Neural cell (in vitro differentiated cells): ENCODE measurements at regions not wholly inside any gene's neighbourhood (a gene's known extent, or its start where the extent isn't known, plus 50 kb on each side); places are given as distances from the start of the nearest gene placed in this dataset.
"Not testable (repeated sequence)": the region's sequence is repeated elsewhere in the genome, so short reads cannot be mapped to it uniquely, and the experiment has no call there.

Source experiments
- H2AFZ ChIP-seq: fragments of 200-600, 300-800 bp; sonication (generic), shearing (Covaris generic); 2 replicates; pipeline ENCODE4 v1.6.0; 2014; ENCODE audit warnings: low read depth, mild to moderate bottlenecking, antibody characterized with exemption, low read length, moderate library complexity
- H3F3A ChIP-seq: fragments of 200-600 bp; shearing (Covaris generic); 2 replicates; pipeline ENCODE4 v1.6.1; 2016; ENCODE audit warnings: mild to moderate bottlenecking, moderate library complexity, mixed read lengths, antibody characterized with exemption, low read length; ENCODE audit not compliant: insufficient read depth, poor library complexity, severe bottlenecking
- H3K27ac ChIP-seq: fragments of 200-600, 300-800 bp; sonication (generic), shearing (Covaris generic); 2 replicates; pipeline ENCODE4 v1.5.1; 2014; ENCODE audit warnings: mild to moderate bottlenecking, low read length, moderate library complexity
- H3K27me3 ChIP-seq: fragments of 300-800, 200-600 bp; sonication (generic), shearing (Covaris generic); 2 replicates; pipeline ENCODE4 v1.6.0; 2014; ENCODE audit warnings: mild to moderate bottlenecking, low read depth, low read length, moderate library complexity; ENCODE audit not compliant: insufficient read depth
- H3K36me3 ChIP-seq: fragments of 300-800, 200-600 bp; sonication (generic), shearing (Covaris generic); 2 replicates; pipeline ENCODE4 v1.5.1; 2014; ENCODE audit warnings: mild to moderate bottlenecking, antibody characterized with exemption, low read length, moderate library complexity; ENCODE audit not compliant: insufficient read depth
- H3K4me2 ChIP-seq: fragments of 300-800, 200-600 bp; sonication (generic), shearing (Covaris generic); 2 replicates; pipeline ENCODE4 v1.6.0; 2014; ENCODE audit warnings: mild to moderate bottlenecking, low read length
- H3K4me3 ChIP-seq: fragments of 300-800, 200-600 bp; sonication (generic), shearing (Covaris generic); 2 replicates; pipeline ENCODE4 v1.5.1; 2014; ENCODE audit warnings: mild to moderate bottlenecking, low read length, moderate library complexity
- H3K79me2 ChIP-seq: fragments of 200-600 bp; shearing (Covaris generic); replicated peaks from 2 replicates; pipeline ENCODE4 v1.6.0; 2014; ENCODE audit warnings: mild to moderate bottlenecking, low read length, moderate library complexity; ENCODE audit not compliant: insufficient read depth
- H3K9ac ChIP-seq: fragments of 300-800, 200-600 bp; sonication (generic), shearing (Covaris generic); 2 replicates; pipeline ENCODE4 v1.6.1; 2016; ENCODE audit warnings: mild to moderate bottlenecking, low read length, mixed read lengths
- H3K9me2 ChIP-seq: fragments of 200-600 bp; shearing (Covaris generic); 2 replicates; pipeline ENCODE4 v1.6.1; 2016; ENCODE audit warnings: mild to moderate bottlenecking, low read length, mixed read lengths; ENCODE audit not compliant: insufficient read depth
- H3K9me3 ChIP-seq: fragments of 200-600, 300-800 bp; sonication (generic), shearing (Covaris generic); 2 replicates; pipeline ENCODE4 v1.6.1; 2016; ENCODE audit warnings: mild to moderate bottlenecking, mixed run types, low read length, moderate library complexity, mixed read lengths
- H4K20me1 ChIP-seq: fragments of 200-600 bp; shearing (Covaris generic); 2 replicates; pipeline ENCODE4 v1.6.1; 2016; ENCODE audit warnings: mild to moderate bottlenecking, mixed run types; ENCODE audit not compliant: insufficient read depth
- EP300 ChIP-seq: fragments of 450-650 bp; conservative IDR thresholded peaks from 2 replicates; pipeline ENCODE4 v1.6.1; 2014; ENCODE audit warnings: antibody characterized with exemption, mild to moderate bottlenecking, moderate library complexity; ENCODE audit not compliant: poor library complexity, severe bottlenecking
- EZH2 ChIP-seq: fragments of 200-600, 300-800 bp; shearing (Covaris generic), sonication (generic); IDR thresholded peaks from 2 replicates; pipeline ENCODE4 v1.6.1; 2014; ENCODE audit warnings: antibody characterized with exemption, low read length, borderline replicate concordance, mild to moderate bottlenecking; ENCODE audit not compliant: insufficient read depth, poor library complexity, severe bottlenecking
- MXI1 ChIP-seq: fragments of 450-650 bp; conservative IDR thresholded peaks from 2 replicates; pipeline ENCODE4 v1.6.1; 2014; ENCODE audit warnings: antibody characterized with exemption, mild to moderate bottlenecking; ENCODE audit not compliant: poor library complexity, severe bottlenecking
- POLR2AphosphoS5 ChIP-seq: IDR thresholded peaks from 2 replicates; pipeline ENCODE4 v1.6.1; 2012
- RAD21 ChIP-seq: fragments of 450-650 bp; conservative IDR thresholded peaks from 2 replicates; pipeline ENCODE4 v1.6.1; 2014; ENCODE audit warnings: antibody characterized with exemption, mild to moderate bottlenecking, moderate library complexity
- SMC3 ChIP-seq: fragments of 450-650 bp; conservative IDR thresholded peaks from 2 replicates; pipeline ENCODE4 v1.6.1; 2014; ENCODE audit warnings: antibody characterized with exemption, mild to moderate bottlenecking, moderate library complexity; ENCODE audit not compliant: poor library complexity
- TAF1 ChIP-seq: IDR thresholded peaks from 2 replicates; pipeline ENCODE4 v1.6.1; 2012; ENCODE audit warnings: low read depth
- TF ChIP-seq, protein P1 (sequence below): fragments of 450-650 bp; IDR thresholded peaks from 2 replicates; pipeline ENCODE4 v1.5.1; 2014; ENCODE audit warnings: antibody characterized with exemption, mild to moderate bottlenecking, moderate library complexity; ENCODE audit not compliant: poor library complexity, severe bottlenecking
- TF ChIP-seq, protein P2 (sequence below): IDR thresholded peaks from 2 replicates; pipeline ENCODE4 v1.6.1; 2012; ENCODE audit warnings: borderline replicate concordance

- no peak overlapping the region for H3K4me3 ChIP-seq
- no peak overlapping the region for H3K4me2 ChIP-seq
- no peak overlapping the region for H2AFZ ChIP-seq
- no peaks in the 10 kb centered on the region for H4K20me1 ChIP-seq
- no peaks in the 10 kb centered on the region for H3K36me3 ChIP-seq
- H3K9me3 ChIP-seq: no peaks in the 10 kb centered on the region
- H3K79me2 ChIP-seq: no peaks in the 10 kb centered on the region
- H3F3A ChIP-seq: no peaks in the 10 kb centered on the region
- TF ChIP-seq TAF1: no peak
- TF ChIP-seq POLR2AphosphoS5: no peak
- TF ChIP-seq RAD21: no peak
- TF ChIP-seq EP300: no peak
- TF ChIP-seq SMC3: no peak
- TF ChIP-seq, protein P1, sequence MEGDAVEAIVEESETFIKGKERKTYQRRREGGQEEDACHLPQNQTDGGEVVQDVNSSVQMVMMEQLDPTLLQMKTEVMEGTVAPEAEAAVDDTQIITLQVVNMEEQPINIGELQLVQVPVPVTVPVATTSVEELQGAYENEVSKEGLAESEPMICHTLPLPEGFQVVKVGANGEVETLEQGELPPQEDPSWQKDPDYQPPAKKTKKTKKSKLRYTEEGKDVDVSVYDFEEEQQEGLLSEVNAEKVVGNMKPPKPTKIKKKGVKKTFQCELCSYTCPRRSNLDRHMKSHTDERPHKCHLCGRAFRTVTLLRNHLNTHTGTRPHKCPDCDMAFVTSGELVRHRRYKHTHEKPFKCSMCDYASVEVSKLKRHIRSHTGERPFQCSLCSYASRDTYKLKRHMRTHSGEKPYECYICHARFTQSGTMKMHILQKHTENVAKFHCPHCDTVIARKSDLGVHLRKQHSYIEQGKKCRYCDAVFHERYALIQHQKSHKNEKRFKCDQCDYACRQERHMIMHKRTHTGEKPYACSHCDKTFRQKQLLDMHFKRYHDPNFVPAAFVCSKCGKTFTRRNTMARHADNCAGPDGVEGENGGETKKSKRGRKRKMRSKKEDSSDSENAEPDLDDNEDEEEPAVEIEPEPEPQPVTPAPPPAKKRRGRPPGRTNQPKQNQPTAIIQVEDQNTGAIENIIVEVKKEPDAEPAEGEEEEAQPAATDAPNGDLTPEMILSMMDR: no peak
- TF ChIP-seq EZH2: no peak
- TF ChIP-seq, protein P2, sequence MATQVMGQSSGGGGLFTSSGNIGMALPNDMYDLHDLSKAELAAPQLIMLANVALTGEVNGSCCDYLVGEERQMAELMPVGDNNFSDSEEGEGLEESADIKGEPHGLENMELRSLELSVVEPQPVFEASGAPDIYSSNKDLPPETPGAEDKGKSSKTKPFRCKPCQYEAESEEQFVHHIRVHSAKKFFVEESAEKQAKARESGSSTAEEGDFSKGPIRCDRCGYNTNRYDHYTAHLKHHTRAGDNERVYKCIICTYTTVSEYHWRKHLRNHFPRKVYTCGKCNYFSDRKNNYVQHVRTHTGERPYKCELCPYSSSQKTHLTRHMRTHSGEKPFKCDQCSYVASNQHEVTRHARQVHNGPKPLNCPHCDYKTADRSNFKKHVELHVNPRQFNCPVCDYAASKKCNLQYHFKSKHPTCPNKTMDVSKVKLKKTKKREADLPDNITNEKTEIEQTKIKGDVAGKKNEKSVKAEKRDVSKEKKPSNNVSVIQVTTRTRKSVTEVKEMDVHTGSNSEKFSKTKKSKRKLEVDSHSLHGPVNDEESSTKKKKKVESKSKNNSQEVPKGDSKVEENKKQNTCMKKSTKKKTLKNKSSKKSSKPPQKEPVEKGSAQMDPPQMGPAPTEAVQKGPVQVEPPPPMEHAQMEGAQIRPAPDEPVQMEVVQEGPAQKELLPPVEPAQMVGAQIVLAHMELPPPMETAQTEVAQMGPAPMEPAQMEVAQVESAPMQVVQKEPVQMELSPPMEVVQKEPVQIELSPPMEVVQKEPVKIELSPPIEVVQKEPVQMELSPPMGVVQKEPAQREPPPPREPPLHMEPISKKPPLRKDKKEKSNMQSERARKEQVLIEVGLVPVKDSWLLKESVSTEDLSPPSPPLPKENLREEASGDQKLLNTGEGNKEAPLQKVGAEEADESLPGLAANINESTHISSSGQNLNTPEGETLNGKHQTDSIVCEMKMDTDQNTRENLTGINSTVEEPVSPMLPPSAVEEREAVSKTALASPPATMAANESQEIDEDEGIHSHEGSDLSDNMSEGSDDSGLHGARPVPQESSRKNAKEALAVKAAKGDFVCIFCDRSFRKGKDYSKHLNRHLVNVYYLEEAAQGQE: no peak
- no peak for TF ChIP-seq MXI1
- H3K27ac ChIP-seq: no peak overlapping the region
- no peaks in the 10 kb centered on the region for H3K9me2 ChIP-seq
- H3K9ac ChIP-seq: no peak overlapping the region
- H3K27me3 ChIP-seq: no peaks in the 10 kb centered on the region
These were observed 75.6 kb upstream of the ETV3 start for GRCh38 chr1:157213836-157214235.

DNA sequence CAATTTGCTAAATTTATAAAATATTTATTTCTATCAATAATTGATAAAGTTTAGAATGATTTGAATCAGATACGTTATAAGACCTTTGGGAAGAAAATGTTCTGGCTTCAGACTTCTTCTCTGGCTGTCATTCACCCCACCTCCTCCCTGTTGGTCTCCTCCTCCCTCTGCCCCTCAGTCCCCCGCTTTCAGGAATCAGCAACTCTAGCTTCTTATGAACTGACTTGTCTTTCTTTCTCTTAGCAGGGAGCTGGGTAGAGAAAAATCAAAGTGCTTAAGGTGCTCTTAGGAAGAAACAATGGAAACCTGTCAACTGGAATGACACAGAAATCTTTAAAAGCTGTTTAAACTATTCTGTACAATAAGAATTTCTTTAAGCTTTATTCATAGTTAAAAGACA lies 71.3 kb upstream of the ETV3 start:
- Histone ChIP-seq H3K27ac (no peak overlapping the region), H3K9ac (no peak overlapping the region), H3F3A (no peaks in the 10 kb centered on the region), H4K20me1 (no peaks in the 10 kb centered on the region), H3K79me2 (no peaks in the 10 kb centered on the region), H3K9me3 (no peaks in the 10 kb centered on the region), H2AFZ (no peak overlapping the region), H3K9me2 (no peaks in the 10 kb centered on the region), H3K27me3 (no peaks in the 10 kb centered on the region), H3K36me3 (no peaks in the 10 kb centered on the region), H3K4me3 (no peak overlapping the region), H3K4me2 (no peak overlapping the region)
- TF ChIP-seq EZH2: no peak
- TF ChIP-seq, protein P1: no peak
- no peak for TF ChIP-seq MXI1
- no peak for TF ChIP-seq POLR2AphosphoS5
- no peak for TF ChIP-seq SMC3
- no peak for TF ChIP-seq RAD21
- no peak for TF ChIP-seq TAF1
- no peak for TF ChIP-seq EP300
- TF ChIP-seq, protein P2: no peak

GRCh38 chr1:157205982-157206381 lies 67.8 kb upstream of the ETV3 start:
- H3K36me3 ChIP-seq, H3K27me3 ChIP-seq, H3K9me3 ChIP-seq: not testable (repeated sequence)

More at GRCh38 chr1:157205982-157206381, 67.8 kb upstream of the ETV3 start:
- not testable (repeated sequence) for H3K9me2 ChIP-seq, H3F3A ChIP-seq, H3K4me2 ChIP-seq, H4K20me1 ChIP-seq, H3K79me2 ChIP-seq, H2AFZ ChIP-seq, H3K27ac ChIP-seq, H3K9ac ChIP-seq, H3K4me3 ChIP-seq
